B cell (primary cell): ENCODE measurements at regions not wholly inside any gene's neighbourhood (a gene's known extent, or its start where the extent isn't known, plus 50 kb on each side); places are given as distances from the start of the nearest gene placed in this dataset.
"Not testable (repeated sequence)": the region's sequence is repeated elsewhere in the genome, so short reads cannot be mapped to it uniquely, and the experiment has no call there.

Source experiments
- EZH2 ChIP-seq: IDR thresholded peaks from 2 replicates; pipeline ENCODE4 v1.6.1; 2012; ENCODE audit warnings: borderline replicate concordance, low read depth, mild to moderate bottlenecking, moderate library complexity, low read length; ENCODE audit not compliant: insufficient read depth, poor library complexity, severe bottlenecking
- TF ChIP-seq, protein P1 (sequence below): fragments of 200-600 bp; IDR thresholded peaks from one replicate; pipeline ENCODE4 v1.8.0; 2022; ENCODE audit warnings: antibody characterized with exemption, mild to moderate bottlenecking

DNA sequence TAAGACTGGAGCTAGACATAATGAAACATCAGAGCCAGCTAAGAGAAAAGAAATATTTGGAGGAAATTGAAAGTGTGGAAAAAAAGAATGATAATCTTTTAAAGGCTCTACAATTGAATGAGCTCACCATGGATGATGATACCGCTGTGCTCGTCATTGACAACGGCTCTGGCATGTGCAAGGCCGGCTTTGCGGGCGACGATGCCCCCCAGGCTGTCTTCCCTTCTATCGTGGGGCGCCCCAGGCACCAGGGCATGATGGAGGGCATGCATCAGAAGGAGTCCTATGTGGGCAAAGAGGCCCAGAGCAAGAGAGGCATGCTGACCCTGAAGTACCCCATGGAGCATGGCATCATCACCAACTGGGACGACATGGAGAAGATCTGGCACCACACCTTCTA lies 98.3 kb downstream of the CCDC74A start:
- TF ChIP-seq, protein P1, sequence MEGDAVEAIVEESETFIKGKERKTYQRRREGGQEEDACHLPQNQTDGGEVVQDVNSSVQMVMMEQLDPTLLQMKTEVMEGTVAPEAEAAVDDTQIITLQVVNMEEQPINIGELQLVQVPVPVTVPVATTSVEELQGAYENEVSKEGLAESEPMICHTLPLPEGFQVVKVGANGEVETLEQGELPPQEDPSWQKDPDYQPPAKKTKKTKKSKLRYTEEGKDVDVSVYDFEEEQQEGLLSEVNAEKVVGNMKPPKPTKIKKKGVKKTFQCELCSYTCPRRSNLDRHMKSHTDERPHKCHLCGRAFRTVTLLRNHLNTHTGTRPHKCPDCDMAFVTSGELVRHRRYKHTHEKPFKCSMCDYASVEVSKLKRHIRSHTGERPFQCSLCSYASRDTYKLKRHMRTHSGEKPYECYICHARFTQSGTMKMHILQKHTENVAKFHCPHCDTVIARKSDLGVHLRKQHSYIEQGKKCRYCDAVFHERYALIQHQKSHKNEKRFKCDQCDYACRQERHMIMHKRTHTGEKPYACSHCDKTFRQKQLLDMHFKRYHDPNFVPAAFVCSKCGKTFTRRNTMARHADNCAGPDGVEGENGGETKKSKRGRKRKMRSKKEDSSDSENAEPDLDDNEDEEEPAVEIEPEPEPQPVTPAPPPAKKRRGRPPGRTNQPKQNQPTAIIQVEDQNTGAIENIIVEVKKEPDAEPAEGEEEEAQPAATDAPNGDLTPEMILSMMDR: not testable (repeated sequence)
- TF ChIP-seq EZH2: not testable (repeated sequence)
